ENCODE measurements at regions not wholly inside any gene's neighbourhood (a gene's known extent, or its start where the extent isn't known, plus 50 kb on each side); places are given as distances from the start of the nearest gene placed in this dataset.

- TF ChIP-seq FOXM1 (IDR thresholded peaks at IDR 0.05; ENCODE audit: borderline replicate concordance) (no peak), SP1 (IDR thresholded peaks at IDR 0.05) (no peak), L3MBTL2 (conservative IDR thresholded peaks at IDR 0.05) (no peak), FOXA1 (IDR thresholded peaks at IDR 0.05) (no peak)
These were observed 263.6 kb downstream of the DUSP10 start for GRCh38 chr1:221478050-221478949.

Data from HEK293T (cell line).